WERI-Rb-1 (cell line): ENCODE measurements at regions not wholly inside any gene's neighbourhood (a gene's known extent, or its start where the extent isn't known, plus 50 kb on each side); places are given as distances from the start of the nearest gene placed in this dataset.
"Not testable (repeated sequence)": the region's sequence is repeated elsewhere in the genome, so short reads cannot be mapped to it uniquely, and the experiment has no call there.

Experiments
- DNase-seq: peaks from one replicate; pipeline ENCODE4 v3.0.0-alpha.2; 2020
- H3K27ac ChIP-seq: fragments of 250-450 bp; sonication (Bioruptor Pico); 2 replicates; pipeline ENCODE4 v1.5.1; 2020; ENCODE audit warnings: mild to moderate bottlenecking, moderate library complexity
- H3K27me3 ChIP-seq: fragments of 250-450 bp; sonication (Bioruptor Pico); 2 replicates; pipeline ENCODE4 v1.5.1; 2021; ENCODE audit warnings: mild to moderate bottlenecking, low read depth, moderate library complexity; ENCODE audit not compliant: insufficient read depth, severe bottlenecking
- H3K36me3 ChIP-seq: fragments of 250-450 bp; sonication (Bioruptor Pico); 2 replicates; pipeline ENCODE4 v1.5.1; 2020; ENCODE audit warnings: mild to moderate bottlenecking, moderate library complexity
- H3K4me3 ChIP-seq: 2 replicates; pipeline ENCODE4 v1.5.1; 2011; ENCODE audit warnings: low read depth, mild to moderate bottlenecking, control low read depth, low read length
- H3K9me3 ChIP-seq: fragments of 250-450 bp; sonication (Bioruptor Pico); 2 replicates; pipeline ENCODE4 v1.5.1; 2021; ENCODE audit warnings: mild to moderate bottlenecking, moderate library complexity; ENCODE audit not compliant: severe bottlenecking
- CTCF ChIP-seq: IDR thresholded peaks from 2 replicates; pipeline ENCODE4 v1.5.1; 2011; ENCODE audit warnings: low read depth, mild to moderate bottlenecking, control low read depth, inconsistent platforms, low read length

DNA sequence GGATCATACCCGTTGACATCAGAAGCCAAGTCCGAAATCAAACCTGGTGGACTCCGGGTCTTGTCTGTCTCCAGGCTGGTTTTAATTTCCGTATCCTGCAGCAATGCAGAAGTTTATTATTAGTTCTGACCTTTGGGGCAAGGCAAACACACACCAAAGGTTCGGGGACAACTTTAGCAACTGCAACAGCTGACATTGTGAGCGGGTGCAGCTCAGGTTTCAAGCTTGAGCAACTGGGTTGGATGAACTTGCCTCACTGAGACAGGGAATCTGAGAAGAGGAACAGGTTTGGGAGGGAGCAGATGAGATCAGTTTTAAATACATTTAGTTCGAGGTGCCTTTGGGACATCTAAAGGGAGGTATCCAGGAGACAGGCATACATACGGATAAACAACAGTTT lies 110.7 kb downstream of the GNL3L start:
- Histone ChIP-seq H3K27me3 (no peaks in the 10 kb centered on the region), H3K4me3 (no peak overlapping the region), H3K9me3 (no peaks in the 10 kb centered on the region), H3K27ac (no peak overlapping the region), H3K36me3 (no peaks in the 10 kb centered on the region)
- TF ChIP-seq CTCF = no peak
- no peak for DNase-seq

DNA sequence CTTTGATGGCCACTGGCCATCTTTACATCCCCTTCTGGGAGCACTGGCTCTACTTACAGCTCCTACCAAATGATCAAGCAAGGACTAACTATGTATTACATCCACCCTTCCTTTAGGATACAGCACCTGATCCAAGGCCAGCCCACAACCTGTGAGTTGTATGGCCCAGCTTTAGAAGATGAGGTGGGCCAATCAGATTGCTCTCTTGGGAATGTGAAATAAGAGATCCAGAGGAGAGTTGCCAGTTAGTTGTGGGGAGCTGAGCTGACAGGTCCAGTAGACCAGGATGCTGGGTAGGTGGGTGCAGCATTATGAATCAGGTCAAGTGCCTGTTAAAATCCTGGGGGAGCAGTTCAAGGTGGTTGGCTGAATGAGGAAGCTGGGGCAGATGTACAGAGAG lies 111.5 kb downstream of the GNL3L start:
- no peaks in the 10 kb centered on the region for H3K9me3 ChIP-seq
- H3K4me3 ChIP-seq = no peak overlapping the region
- H3K27ac ChIP-seq = no peak overlapping the region
- TF ChIP-seq CTCF = no peak
- no peaks in the 10 kb centered on the region for H3K36me3 ChIP-seq
- no peak for DNase-seq
- no peaks in the 10 kb centered on the region for H3K27me3 ChIP-seq

DNA sequence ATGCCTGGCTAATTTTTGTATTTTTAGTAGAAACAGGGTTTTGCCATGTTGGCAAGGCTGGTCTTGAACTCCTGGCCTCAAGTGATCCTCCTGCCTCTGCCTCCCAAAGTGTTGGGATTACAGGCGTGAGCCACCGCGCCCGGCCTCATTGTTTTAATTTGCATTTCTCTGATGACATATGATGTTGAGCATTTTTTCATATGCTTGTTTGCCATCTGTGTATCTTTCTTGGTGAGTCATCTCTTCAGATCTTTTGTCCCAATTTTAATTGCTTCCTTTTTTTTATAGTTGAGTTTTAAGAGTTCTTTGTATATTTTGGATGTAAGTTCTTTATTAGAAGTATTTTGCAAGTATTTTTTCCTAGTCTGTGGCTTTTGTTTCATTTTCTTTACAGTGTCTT lies 117.6 kb downstream of the GNL3L start:
- not testable (repeated sequence) for H3K36me3 ChIP-seq, H3K27ac ChIP-seq, H3K4me3 ChIP-seq, DNase-seq, H3K27me3 ChIP-seq, H3K9me3 ChIP-seq

DNA sequence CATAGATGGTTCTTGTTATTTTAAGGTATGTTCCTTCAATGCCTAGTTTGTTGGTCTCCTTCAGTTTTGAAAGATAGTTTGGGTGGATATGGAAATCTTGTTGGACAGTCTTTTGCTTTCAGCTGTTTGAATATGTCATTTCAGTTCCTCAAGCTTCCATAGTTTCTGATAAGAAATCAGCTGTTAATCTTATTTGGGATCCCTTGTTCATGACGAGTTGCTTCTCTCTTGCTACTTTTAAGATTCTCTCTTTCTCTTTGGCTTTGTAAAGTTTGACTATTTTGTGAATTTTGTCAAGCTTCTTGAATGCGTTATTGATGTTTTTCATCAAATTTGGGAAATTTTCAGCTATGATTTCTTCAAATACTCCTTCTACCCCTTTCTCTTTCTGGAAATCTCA lies 129.5 kb downstream of the GNL3L start:
- Histone ChIP-seq H3K9me3 (no peaks in the 10 kb centered on the region), H3K36me3 (no peaks in the 10 kb centered on the region), H3K27ac (no peak overlapping the region), H3K4me3 (no peak overlapping the region), H3K27me3 (peaks cover 13% of the 10 kb centered on the region)
- no peak for TF ChIP-seq CTCF
- no peak for DNase-seq

GRCh38 chrX:54675762-54676161 lies 122.3 kb downstream of the ITIH6 start:
- TF ChIP-seq CTCF = no peak
- Histone ChIP-seq H3K4me3 (no peak overlapping the region), H3K27me3 (peaks cover 4% of the 10 kb centered on the region), H3K36me3 (no peaks in the 10 kb centered on the region), H3K27ac (no peak overlapping the region), H3K9me3 (peaks cover 3% of the 10 kb centered on the region)
- no peak for DNase-seq

- H3K4me3 ChIP-seq = no peak overlapping the region
- H3K27me3 ChIP-seq = peaks cover 39% of the 10 kb centered on the region
- no peak for DNase-seq
- no peak overlapping the region for H3K27ac ChIP-seq
- no peaks in the 10 kb centered on the region for H3K9me3 ChIP-seq
- no peaks in the 10 kb centered on the region for H3K36me3 ChIP-seq
- TF ChIP-seq CTCF = no peak
Measured at GRCh38 chrX:54695231-54695630, 102.8 kb downstream of the ITIH6 start.
